ENCODE measurements at regions not wholly inside any gene's neighbourhood (a gene's known extent, or its start where the extent isn't known, plus 50 kb on each side); places are given as distances from the start of the nearest gene placed in this dataset.

DNA sequence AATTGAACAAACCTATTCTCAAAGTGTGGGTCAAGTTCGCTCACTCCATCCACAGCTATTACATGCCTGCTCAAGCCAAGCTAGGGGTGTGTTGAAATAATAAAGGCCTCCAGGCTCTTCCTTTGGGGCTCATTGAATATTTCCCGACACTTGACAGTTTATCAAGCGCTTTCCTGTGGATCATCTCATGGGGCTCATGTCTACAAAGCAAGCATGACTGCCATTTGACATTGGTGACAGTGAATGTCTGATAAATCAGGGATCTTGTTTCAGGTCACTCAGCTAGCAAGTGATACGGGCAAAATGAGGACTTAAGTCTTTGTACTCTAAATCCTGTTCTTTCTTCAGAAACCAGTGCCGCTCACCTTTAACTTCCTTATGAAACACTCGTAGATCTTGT lies 542.6 kb downstream of the TOX3 start:
- TF ChIP-seq, protein P1, sequence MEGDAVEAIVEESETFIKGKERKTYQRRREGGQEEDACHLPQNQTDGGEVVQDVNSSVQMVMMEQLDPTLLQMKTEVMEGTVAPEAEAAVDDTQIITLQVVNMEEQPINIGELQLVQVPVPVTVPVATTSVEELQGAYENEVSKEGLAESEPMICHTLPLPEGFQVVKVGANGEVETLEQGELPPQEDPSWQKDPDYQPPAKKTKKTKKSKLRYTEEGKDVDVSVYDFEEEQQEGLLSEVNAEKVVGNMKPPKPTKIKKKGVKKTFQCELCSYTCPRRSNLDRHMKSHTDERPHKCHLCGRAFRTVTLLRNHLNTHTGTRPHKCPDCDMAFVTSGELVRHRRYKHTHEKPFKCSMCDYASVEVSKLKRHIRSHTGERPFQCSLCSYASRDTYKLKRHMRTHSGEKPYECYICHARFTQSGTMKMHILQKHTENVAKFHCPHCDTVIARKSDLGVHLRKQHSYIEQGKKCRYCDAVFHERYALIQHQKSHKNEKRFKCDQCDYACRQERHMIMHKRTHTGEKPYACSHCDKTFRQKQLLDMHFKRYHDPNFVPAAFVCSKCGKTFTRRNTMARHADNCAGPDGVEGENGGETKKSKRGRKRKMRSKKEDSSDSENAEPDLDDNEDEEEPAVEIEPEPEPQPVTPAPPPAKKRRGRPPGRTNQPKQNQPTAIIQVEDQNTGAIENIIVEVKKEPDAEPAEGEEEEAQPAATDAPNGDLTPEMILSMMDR (IDR thresholded peaks at IDR 0.05): no peak
- no peak for DNase-seq (ENCODE audit: low spot score)
- ATAC-seq (ENCODE audit: low FRiP score): no peak

GRCh38 chr16:52002026-52002425 lies 544.9 kb downstream of the TOX3 start:
- TF ChIP-seq, protein P1 (IDR thresholded peaks at IDR 0.05): no peak
- ATAC-seq (ENCODE audit: low FRiP score) (no peak), DNase-seq (ENCODE audit: low spot score) (no peak)

- TF ChIP-seq, protein P1 (IDR thresholded peaks at IDR 0.05): no peak
- DNase-seq (ENCODE audit: low spot score) (no peak), ATAC-seq (ENCODE audit: low FRiP score) (no peak)
Observed at GRCh38 chr16:51996516-51996915, 550.4 kb downstream of the TOX3 start.

DNA sequence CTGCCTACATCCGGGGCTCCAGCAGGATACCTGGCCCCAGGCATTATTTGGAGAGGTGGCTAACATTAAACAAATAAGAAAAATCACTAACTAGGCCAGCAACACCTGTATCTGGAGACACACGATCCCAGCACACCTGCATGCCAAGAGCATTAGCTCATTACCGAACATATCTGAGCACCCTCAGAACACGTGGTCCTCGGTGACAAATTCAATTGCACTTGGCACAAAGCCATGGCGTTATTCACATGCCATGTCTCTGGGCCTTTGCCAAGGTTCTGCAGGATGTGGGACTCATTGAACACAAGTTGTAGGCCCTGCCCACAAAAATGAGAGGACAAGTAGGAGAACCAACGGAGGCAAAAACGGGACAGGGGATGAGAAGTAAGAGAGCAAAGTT lies 552.3 kb downstream of the TOX3 start:
- TF ChIP-seq, protein P1 (IDR thresholded peaks at IDR 0.05): no peak
- ATAC-seq (ENCODE audit: low FRiP score) (no peak), DNase-seq (ENCODE audit: low spot score) (no peak)

DNA sequence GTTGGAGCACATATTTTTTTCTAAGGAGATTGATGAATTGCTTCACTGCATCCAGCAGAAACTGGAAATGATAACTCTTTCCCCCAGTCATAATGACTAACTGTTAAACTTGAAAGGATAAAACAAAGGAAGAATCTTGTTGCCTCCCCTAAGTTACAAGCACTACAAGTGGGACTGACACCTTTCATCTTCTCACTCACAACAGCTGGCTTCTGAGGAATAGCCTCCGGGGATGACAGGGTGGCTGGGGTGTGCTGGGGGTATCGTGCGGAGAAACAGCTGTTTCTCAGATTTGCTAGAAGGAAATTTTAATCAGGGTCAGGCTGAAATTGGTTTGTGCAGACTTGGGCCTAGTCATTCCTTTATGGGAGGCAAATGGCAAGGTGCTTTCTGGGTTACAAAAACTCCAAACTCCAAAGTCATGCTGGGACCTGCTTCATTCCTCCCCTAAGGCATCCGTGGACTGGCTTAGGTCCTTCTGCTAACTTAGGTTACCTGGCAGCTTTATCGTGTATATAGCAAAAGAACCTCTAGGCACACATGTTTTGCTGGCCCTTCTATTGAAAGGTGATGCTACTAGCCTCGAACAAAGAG lies 557.2 kb downstream of the TOX3 start:
- ATAC-seq (ENCODE audit: low FRiP score) (no peak), DNase-seq (ENCODE audit: low spot score) (no peak)
- TF ChIP-seq, protein P1 (IDR thresholded peaks at IDR 0.05): no peak

DNA sequence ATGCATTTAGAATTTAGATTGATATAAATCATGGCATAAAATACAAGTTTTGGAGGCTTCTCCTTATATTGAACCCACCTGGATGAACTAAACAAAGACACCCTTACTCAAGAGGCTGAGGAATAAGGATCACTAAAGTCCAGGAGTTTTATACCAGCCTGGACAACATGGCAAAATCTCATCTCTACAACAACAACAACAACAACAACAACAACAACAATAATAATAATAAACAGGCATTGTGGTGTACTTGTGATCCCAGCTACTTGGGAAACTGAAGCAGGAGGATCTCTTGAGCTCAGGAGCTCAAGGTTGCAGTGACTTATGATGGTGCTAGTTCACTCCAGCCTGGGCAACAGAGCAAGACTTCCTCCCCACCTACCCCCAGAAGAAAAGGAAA lies 558.0 kb downstream of the TOX3 start:
- DNase-seq (ENCODE audit: low spot score) (no peak), ATAC-seq (ENCODE audit: low FRiP score) (no peak)
- TF ChIP-seq, protein P1 (IDR thresholded peaks at IDR 0.05): no peak

DNA sequence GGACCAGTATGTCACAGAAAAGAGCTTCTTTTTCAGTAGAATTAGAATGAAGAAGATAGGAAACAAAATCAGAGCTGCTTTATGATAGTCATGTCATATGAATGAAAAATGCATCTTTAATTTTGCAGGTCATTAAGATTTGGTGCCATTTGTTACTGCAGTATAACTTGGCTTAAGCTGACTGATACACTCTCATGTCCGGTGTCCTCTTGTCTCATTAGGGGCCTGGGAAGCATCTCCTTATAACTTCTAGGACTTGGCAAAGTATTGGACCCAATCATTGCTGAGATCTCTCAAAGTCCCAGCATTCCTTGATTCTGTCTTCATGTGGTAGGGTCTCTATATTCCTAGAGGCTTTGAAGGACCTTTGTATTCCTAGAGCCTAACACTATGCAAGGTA lies 559.4 kb downstream of the TOX3 start:
- no peak for ATAC-seq (ENCODE audit: low FRiP score)
- TF ChIP-seq, protein P1 (IDR thresholded peaks at IDR 0.05): no peak

More for the DNA sequence above, 559.4 kb downstream of the TOX3 start:
- DNase-seq (ENCODE audit: low spot score): no peak

Measured in omental fat pad (tissue), 3 donors.